GM19240 (cell line): ENCODE measurements at regions not wholly inside any gene's neighbourhood (a gene's known extent, or its start where the extent isn't known, plus 50 kb on each side); places are given as distances from the start of the nearest gene placed in this dataset.
"Not testable (repeated sequence)": the region's sequence is repeated elsewhere in the genome, so short reads cannot be mapped to it uniquely, and the experiment has no call there.

Experiments
- DNase-seq: peaks from one replicate; pipeline ENCODE4 v3.0.0; 2011; ENCODE audit warnings: low spot score; ENCODE audit not compliant: insufficient read length

- DNase-seq: no peak
Observed at GRCh38 chr5:1731091-1731639, 68.5 kb downstream of the MRPL36 start.

GRCh38 chr5:1730487-1730847, 69.2 kb downstream of the MRPL36 start:
- DNase-seq: no peak

GRCh38 chr5:1729641-1730486, 69.8 kb downstream of the MRPL36 start:
- DNase-seq: no peak

- DNase-seq: no peak
Observed at GRCh38 chr5:1728846-1729245, 70.8 kb downstream of the MRPL36 start.

- no peak for DNase-seq
Observed at GRCh38 chr5:1727571-1727970, 72.1 kb downstream of the MRPL36 start.

- DNase-seq: no peak
Observed at GRCh38 chr5:1726956-1727355, 72.7 kb downstream of the MRPL36 start.

- no peak for DNase-seq
Observed at GRCh38 chr5:1726469-1726865, 73.2 kb downstream of the MRPL36 start.

- no peak for DNase-seq
Observed at GRCh38 chr5:1725641-1726468, 73.8 kb downstream of the MRPL36 start.

- DNase-seq: no peak
Observed at GRCh38 chr5:1724822-1725602, 74.6 kb downstream of the MRPL36 start.

- no peak for DNase-seq
Observed at GRCh38 chr5:1723957-1724821, 75.4 kb downstream of the MRPL36 start.

- DNase-seq: no peak
Observed at GRCh38 chr5:1723476-1723875, 76.2 kb downstream of the MRPL36 start.

- DNase-seq: no peak
Observed at GRCh38 chr5:1722877-1723276, 76.8 kb downstream of the MRPL36 start.

- DNase-seq: no peak
Observed at GRCh38 chr5:1720396-1721110, 79.1 kb downstream of the MRPL36 start.

- no peak for DNase-seq
Observed at GRCh38 chr5:1719860-1720259, 79.8 kb downstream of the MRPL36 start.

GRCh38 chr5:1718669-1719068, 81.0 kb downstream of the MRPL36 start:
- no peak for DNase-seq

- not testable (repeated sequence) for DNase-seq
Observed at GRCh38 chr5:1710091-1710490, 89.5 kb downstream of the MRPL36 start.

GRCh38 chr5:1709171-1709803, 90.3 kb downstream of the MRPL36 start:
- DNase-seq: no peak

- DNase-seq: no peak
Observed at GRCh38 chr5:1708592-1709141, 91.0 kb downstream of the MRPL36 start.

GRCh38 chr5:1707467-1707866, 92.2 kb downstream of the MRPL36 start:
- DNase-seq: no peak
